ENCODE measurements at regions not wholly inside any gene's neighbourhood (a gene's known extent, or its start where the extent isn't known, plus 50 kb on each side); places are given as distances from the start of the nearest gene placed in this dataset.

GRCh38 chr12:54719691-54720090 is 71.5 kb upstream of the DCD start:
- intact Hi-C loops (cut with micrococcal nuclease): no loop called here
- Histone ChIP-seq H3K27me3 (ENCODE audit: control insufficient read depth, insufficient read depth, low read length) (no peaks in the 10 kb centered on the region), H3K18ac (ENCODE audit: low read depth, low read length) (no peak overlapping the region), H3K9ac (ENCODE audit: low read depth, low read length) (no peak overlapping the region), H3K14ac (replicated peaks; ENCODE audit: low read depth, low read length) (no peak overlapping the region), H3K23ac (ENCODE audit: low read depth, low read length) (no peak overlapping the region), H3K4me1 (ENCODE audit: control insufficient read depth, insufficient read depth, low read length) (no peaks in the 10 kb centered on the region), H3K9me1 (ENCODE audit: insufficient read depth, low read length) (no peaks in the 10 kb centered on the region), H2BK15ac (ENCODE audit: low read depth, low read length) (no peak overlapping the region), H3K56ac (ENCODE audit: extremely low read depth, insufficient read depth, low read length) (no peak overlapping the region), H4K91ac (ENCODE audit: insufficient read depth, low read depth, low read length) (no peak overlapping the region), H3K36me3 (ENCODE audit: control insufficient read depth, insufficient read depth, low read length) (no peaks in the 10 kb centered on the region), H2BK120ac (ENCODE audit: low read depth, low read length) (no peak overlapping the region), H2AK5ac (ENCODE audit: low read depth, low read length) (no peak overlapping the region), H2BK20ac (ENCODE audit: low read depth, low read length) (no peak overlapping the region), H4K5ac (ENCODE audit: low read depth, low read length) (no peak overlapping the region), H3K4me2 (ENCODE audit: low read depth, low read length) (no peak overlapping the region), H4K8ac (ENCODE audit: low read depth in 2 of 2, low read length in 2 of 2) (no peak overlapping the region), H2AK9ac (replicated peaks; ENCODE audit: low read depth, low read length, poor library complexity) (no peak overlapping the region), H3K4me3 (ENCODE audit: insufficient read depth, low read depth, low read length) (no peak overlapping the region), H3K27ac (ENCODE audit: insufficient read depth, low read length) (no peak overlapping the region), H3K4ac (ENCODE audit: low read depth, low read length) (no peak overlapping the region), H2AFZ (replicated peaks; ENCODE audit: low read length, poor library complexity) (no peak overlapping the region), H4K20me1 (ENCODE audit: insufficient read depth, low read length) (no peaks in the 10 kb centered on the region), H3K79me1 (ENCODE audit: low read depth in 1 of 2, low read length in 2 of 2) (no peaks in the 10 kb centered on the region), H3K9me3 (ENCODE audit: control insufficient read depth, insufficient read depth, low read length) (no peaks in the 10 kb centered on the region), H2BK5ac (ENCODE audit: low read depth, low read length, poor library complexity, severe bottlenecking) (no peak overlapping the region)
- no peak for DNase-seq
- in situ Hi-C loops (cut with MboI; ENCODE audit: low sequenced_read_pairs): no loop called here
- ChIA-PET POLR2A (ENCODE audit: unreplicated experiment) (no interaction called here), CTCF (no interaction called here)
- TF ChIP-seq RFX5 (IDR thresholded peaks at IDR 0.05; ENCODE audit: low read depth, low read length) (no peak), SMC3 (IDR thresholded peaks at IDR 0.05; ENCODE audit: low read depth, low read length) (no peak), FOS (IDR thresholded peaks at IDR 0.05; ENCODE audit: low read depth, low read length) (no peak), BHLHE40 (IDR thresholded peaks at IDR 0.05; ENCODE audit: low read depth, low read length) (no peak), RAD21 (IDR thresholded peaks at IDR 0.05; ENCODE audit: low read length) (no peak), ELK1 (IDR thresholded peaks at IDR 0.05; ENCODE audit: borderline replicate concordance, low read depth, low read length) (no peak), CTCF (conservative IDR thresholded peaks at IDR 0.05; ENCODE audit: low read depth, low read length) (no peak), USF2 (IDR thresholded peaks at IDR 0.05; ENCODE audit: low read depth, low read length) (no peak), MXI1 (IDR thresholded peaks at IDR 0.05; ENCODE audit: borderline replicate concordance, low read depth, low read length) (no peak), CEBPB (IDR thresholded peaks at IDR 0.05; ENCODE audit: low read depth, low read length) (no peak), NFE2L2 (IDR thresholded peaks at IDR 0.05; ENCODE audit: low read depth, low read length) (no peak), POLR2A (IDR thresholded peaks at IDR 0.05; ENCODE audit: low read depth, low read length) (no peak), RCOR1 (IDR thresholded peaks at IDR 0.05; ENCODE audit: insufficient replicate concordance, low read length) (no peak), MAZ (IDR thresholded peaks at IDR 0.05; ENCODE audit: borderline replicate concordance, low read depth, low read length) (no peak), MAFK (IDR thresholded peaks at IDR 0.05; ENCODE audit: low read depth, low read length) (no peak), CHD1 (IDR thresholded peaks at IDR 0.05; ENCODE audit: low read depth, low read length) (no peak)
- no peak for ATAC-seq (ENCODE audit: low read depth)
- no TSS peak for BruUV-seq (replicated peaks)
- dilution Hi-C loops (cut with HindIII; ENCODE audit: low sequenced_read_pairs, unreplicated experiment): no loop called here
- WGBS, 2 experiments (ENCODE audit: extremely low coverage in 2 of 2, insufficient read length in 1 of 2): no CpG with 5 or more reads among the region's 5 CpGs

Data from IMR-90 (cell line).